GM12878 (cell line): ENCODE measurements at regions not wholly inside any gene's neighbourhood (a gene's known extent, or its start where the extent isn't known, plus 50 kb on each side); places are given as distances from the start of the nearest gene placed in this dataset.

Experiments used
- CTCF ChIP-seq, 3 experiments: IDR thresholded peaks in 2 of 3; conservative IDR thresholded peaks in 1 of 3; 2 replicates each; pipeline ENCODE4 v1.5.1; 2011; ENCODE audit warnings: low read depth in 3 of 3, low read length in 3 of 3, mild to moderate bottlenecking in 3 of 3, control low read depth in 2 of 3, moderate library complexity in 2 of 3, inconsistent platforms in 1 of 3, mixed read lengths in 1 of 3; ENCODE audit not compliant: control insufficient read depth in 2 of 3, insufficient read depth in 1 of 3; ENCODE audit errors: extremely low read depth in 1 of 3
- RCOR1 ChIP-seq: conservative IDR thresholded peaks from 2 replicates; pipeline ENCODE4 v1.6.1; 2012; ENCODE audit warnings: low read depth, low read length, improper control_type of control experiment

DNA sequence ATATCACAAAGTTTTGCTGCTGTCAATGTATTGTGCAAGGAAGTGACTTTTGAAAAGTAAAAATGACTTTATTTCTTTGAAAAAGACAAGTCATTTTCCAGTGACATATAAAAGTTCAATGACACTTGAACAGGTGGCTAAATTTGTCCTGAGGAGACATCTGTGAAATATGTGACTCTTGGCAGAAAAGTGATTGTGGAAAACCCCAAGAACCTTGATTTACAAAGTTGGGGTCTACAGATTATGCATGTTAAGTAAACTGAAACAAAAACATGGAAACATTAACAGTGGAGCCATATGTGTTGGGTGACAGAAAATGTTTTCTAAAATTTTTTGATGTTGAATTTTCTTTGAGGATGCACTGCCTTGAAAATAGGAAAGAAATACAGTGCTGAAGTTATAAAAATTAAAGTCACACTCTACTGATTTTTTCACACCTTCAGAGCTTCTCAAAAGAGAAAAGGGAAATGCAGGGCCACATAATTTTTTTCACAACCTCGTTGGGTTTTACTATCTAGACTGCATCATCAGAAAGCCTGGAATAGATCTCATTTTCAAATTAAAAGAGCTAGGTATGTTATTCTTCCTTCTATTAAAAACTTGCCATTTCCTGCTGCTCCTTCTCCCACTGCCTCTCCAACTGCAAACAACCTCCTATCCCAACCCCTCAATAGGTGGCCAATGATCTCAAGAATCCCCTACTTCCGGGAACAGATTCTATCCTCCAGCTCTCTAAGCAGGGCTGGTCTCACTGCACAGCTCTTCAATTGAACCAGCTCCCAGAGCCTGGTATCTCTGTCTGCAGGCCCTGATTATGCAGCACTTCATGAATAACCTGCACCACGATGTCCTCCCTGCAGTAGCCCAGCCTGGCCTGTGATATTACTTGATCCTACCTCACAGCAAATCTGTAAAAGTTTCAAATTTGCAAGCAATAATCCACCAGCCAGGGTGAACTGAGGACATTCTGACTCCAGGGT is 570.8 kb upstream of the CPEB2 start:
- no peak for TF ChIP-seq CTCF (IDR thresholded peaks at IDR 0.05 in 2 of 3, conservative IDR thresholded peaks at IDR 0.05 in 1 of 3; ENCODE audit: control insufficient read depth in 2 of 3, extremely low read depth in 1 of 3, insufficient read depth in 1 of 3, low read depth in 3 of 3, low read length in 3 of 3)
- TF ChIP-seq RCOR1: no peak
